ENCODE measurements at regions not wholly inside any gene's neighbourhood (a gene's known extent, or its start where the extent isn't known, plus 50 kb on each side); places are given as distances from the start of the nearest gene placed in this dataset.
A peak's percentile ranks its signal among the peaks of the same experiment; 100 is the strongest.
"Not testable (repeated sequence)": the region's sequence is repeated elsewhere in the genome, so short reads cannot be mapped to it uniquely, and the experiment has no call there.

- ATAC-seq (no peak), DNase-seq (ENCODE audit: missing footprints) (no peak)
- intact Hi-C loops (cut with DNase I), result no loop called here
Observed at GRCh38 chr3:5739299-5739935, 551.9 kb downstream of the EDEM1 start.

DNA sequence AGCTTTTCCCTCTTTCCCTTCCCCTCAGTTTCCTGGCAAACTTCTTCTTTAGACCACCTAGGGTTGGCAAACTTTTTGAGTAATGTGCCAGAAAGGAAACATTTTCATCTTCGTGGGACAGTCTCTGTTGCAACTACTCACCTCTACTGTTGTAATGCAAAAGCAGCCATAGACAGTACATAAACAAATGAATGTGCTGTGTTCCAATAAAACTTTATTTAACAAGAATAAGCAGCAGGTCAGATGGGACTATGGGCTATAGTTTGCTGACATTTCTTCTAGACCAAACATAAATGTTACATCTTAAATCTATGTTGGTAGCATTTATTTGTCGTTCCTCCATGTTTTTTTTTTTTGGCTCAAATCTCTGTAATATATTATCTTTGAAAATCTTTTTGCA lies 552.4 kb downstream of the EDEM1 start:
- ATAC-seq (no peak), DNase-seq (ENCODE audit: missing footprints) (no peak)
- intact Hi-C loops (cut with DNase I), result no loop called here

- no peak for DNase-seq (ENCODE audit: missing footprints)
- intact Hi-C loops (cut with DNase I), result no loop called here
- ATAC-seq, result no peak
Observed at GRCh38 chr3:5741017-5741416, 553.5 kb downstream of the EDEM1 start.

DNA sequence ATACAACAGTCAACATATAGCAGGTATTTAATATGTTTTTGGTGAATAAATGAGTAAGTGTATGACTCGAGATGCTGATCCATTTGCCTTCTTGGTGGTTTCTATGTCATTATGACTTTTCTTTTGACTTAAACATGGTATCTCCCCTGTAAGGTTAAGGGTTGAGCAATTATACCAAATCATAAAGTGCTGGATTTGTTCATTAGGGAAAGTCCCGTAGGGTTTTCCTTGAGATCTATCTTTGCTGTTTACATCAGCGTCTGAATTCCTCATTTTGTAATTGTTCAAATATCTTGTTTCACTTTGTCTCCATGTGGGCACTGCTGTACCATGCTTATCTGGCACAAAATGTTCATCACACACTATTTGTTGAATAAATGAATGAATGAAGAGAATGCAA lies 562.6 kb downstream of the EDEM1 start:
- DNase-seq (ENCODE audit: missing footprints) (no peak), ATAC-seq (no peak)
- intact Hi-C loops (cut with DNase I), result no loop called here

DNA sequence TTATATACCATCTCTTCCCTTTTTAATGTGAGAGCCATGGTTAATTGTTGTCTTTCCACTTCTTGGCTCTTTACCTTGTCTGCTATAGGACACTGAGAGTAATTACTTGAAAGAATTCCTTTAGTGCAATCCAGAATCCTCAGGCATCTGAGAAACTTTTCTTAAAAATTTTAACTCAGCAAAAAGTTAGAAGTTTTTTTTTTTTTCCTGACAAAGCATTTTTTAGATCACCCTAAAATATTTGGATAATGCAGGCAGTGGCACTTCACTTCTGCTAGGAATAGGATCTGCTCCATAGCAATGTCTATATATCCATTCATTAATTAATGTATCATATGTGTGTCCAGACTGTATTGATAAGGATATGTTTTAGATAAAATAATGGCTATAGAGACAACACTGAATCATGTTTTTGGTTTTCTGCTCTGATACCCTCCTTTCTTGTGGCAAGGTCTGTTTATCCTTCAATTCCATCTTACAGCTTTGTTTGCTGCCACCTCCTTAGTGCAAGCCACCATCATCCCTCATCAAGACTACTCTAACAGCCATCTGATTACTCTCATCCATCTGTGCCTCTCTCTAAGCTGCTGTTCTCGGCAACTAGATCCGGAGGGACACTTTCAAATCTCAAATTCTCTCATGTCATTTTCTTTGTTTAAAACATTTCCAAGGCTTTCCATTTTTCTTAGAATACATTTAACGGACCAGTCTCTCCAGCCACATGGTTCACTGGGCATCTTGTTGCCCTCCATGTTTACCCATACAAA lies 563.5 kb downstream of the EDEM1 start:
- intact Hi-C loops (cut with DNase I), result no loop called here
- DNase-seq (ENCODE audit: missing footprints), result no peak
- ATAC-seq, result no peak

DNA sequence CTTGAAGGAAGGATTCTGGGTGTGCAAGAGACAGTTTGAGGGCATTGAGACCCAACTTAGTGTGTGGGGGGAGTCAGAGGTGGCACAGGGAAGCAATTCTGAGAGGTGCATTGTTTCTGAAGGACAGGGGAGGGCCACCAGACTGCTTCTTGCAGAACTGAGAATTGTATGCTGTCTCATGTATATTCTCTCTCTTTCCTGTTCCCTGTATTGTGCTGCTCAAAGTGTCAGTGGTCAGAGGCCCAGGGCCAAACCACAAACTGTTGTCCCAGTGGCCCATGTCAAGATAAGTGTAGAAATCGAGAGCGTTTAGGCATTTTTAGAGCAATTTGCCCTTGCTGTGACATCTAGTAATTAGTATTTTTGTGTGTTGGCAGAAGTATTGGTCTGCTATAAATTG lies 567.1 kb downstream of the EDEM1 start:
- no peak for DNase-seq (ENCODE audit: missing footprints)
- ATAC-seq, result no peak
- intact Hi-C loops (cut with DNase I), result no loop called here

GRCh38 chr3:5756443-5756842 lies 568.9 kb downstream of the EDEM1 start:
- no peak for DNase-seq (ENCODE audit: missing footprints)
- intact Hi-C loops (cut with DNase I), result no loop called here
- no peak for ATAC-seq

DNA sequence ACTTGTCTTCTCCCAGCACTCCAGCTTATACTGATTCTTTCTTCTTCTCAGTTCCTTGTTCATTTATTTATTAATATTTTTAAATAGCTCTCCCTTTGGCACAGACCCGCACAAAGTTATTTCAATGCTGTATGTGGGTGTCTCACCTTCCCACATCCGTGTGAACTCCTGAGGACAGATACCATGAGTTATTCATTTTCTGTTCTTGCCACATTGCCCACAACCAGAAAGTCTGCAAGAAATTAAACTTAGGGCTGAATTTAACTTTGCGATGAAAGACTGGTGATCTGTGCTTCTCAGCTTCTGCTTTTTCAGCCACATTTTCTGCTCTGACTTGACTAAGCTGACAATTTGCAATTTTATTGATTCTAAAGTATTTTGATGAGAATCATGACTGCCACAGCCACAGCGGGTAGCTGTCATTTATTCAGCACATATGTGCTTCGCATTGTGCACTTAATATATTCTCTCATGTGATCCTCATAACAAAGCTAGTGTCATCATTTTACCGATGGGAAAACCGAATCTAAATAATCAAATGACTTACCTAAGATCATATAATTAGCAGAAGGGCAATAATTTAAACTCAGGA lies 569.8 kb downstream of the EDEM1 start:
- intact Hi-C loops (cut with DNase I), result no loop called here
- ATAC-seq, result no peak
- DNase-seq (ENCODE audit: missing footprints), result no peak

GRCh38 chr3:5758699-5759098 lies 571.2 kb downstream of the EDEM1 start:
- ATAC-seq, result no peak
- DNase-seq (ENCODE audit: missing footprints), result no peak
- intact Hi-C loops (cut with DNase I), result no loop called here

DNA sequence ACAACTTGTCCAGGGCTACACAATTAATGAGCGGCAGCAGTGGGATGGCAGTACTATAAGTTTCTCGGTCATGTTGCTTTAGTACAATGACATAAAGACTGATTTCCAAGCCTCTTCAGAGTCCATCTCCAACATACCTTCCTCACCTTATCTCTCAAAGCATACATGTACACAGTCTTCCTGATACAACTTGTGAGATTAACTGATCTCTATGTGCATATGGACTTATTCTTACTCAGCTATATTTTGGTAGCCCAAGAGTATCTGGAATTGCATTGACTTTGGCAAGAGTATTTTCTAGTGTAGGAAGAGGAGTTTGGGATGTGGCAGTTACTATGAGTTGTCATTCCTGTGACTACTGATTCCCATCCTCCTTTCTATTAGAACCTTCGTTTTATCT lies 575.0 kb downstream of the EDEM1 start:
- intact Hi-C loops (cut with DNase I), result no loop called here
- DNase-seq (ENCODE audit: missing footprints), result no peak
- no peak for ATAC-seq

GRCh38 chr3:5766848-5767247 lies 579.3 kb downstream of the EDEM1 start:
- ATAC-seq (no peak), DNase-seq (ENCODE audit: missing footprints) (no peak)
- intact Hi-C loops (cut with DNase I), result no loop called here

- DNase-seq (ENCODE audit: missing footprints) (no peak), ATAC-seq (no peak)
- intact Hi-C loops (cut with DNase I), result no loop called here
Observed at GRCh38 chr3:5767304-5767703, 579.8 kb downstream of the EDEM1 start.

- no peak for DNase-seq (ENCODE audit: missing footprints)
- intact Hi-C loops (cut with DNase I), result no loop called here
- no peak for ATAC-seq
Observed at GRCh38 chr3:5768281-5768945, 580.9 kb downstream of the EDEM1 start.

DNA sequence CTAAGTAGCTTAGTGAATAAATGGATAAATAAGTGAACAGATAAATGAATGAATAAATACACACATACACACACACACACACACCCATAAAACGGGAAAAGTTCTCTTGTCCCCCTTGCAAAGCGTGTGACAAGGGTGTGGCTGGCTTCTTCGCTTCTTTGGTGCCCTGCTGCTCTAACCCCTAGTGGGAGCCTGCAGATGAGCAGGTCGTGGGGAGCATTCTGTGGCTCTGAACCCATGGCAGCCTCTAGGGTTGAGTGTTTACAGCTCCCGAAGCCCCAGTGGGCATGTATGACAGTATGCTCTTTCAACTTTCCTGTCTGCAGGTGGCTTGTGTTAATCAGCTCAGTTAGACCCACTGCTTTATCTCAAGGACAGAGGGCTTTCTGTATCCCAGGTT lies 582.3 kb downstream of the EDEM1 start:
- ATAC-seq (no peak), DNase-seq (ENCODE audit: missing footprints) (no peak)
- intact Hi-C loops (cut with DNase I), result no loop called here

DNA sequence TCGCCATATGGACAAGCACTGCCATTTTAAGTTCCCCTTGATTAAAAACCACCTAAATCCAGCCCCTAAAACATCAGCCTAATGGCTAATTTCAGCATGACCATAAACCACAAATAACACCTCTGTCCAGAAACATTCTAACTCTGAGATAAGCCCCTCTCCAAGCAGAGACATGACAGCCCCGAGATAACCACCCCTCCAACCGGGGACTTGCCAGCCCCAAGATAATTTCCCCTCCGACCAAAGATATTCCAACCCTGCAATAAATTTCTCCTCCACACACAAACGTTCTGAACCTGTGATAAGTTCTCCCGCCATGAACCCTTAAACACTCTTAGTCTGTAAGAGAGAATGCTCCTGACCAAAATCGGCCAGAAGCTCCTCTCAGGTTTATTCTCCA lies 586.8 kb downstream of the EDEM1 start:
- intact Hi-C loops (cut with DNase I), result no loop called here
- DNase-seq (ENCODE audit: missing footprints) (no peak), ATAC-seq (no peak)

- intact Hi-C loops (cut with DNase I); ATAC-seq; DNase-seq (ENCODE audit: missing footprints): not testable (repeated sequence)
Observed at GRCh38 chr3:5775100-5775499, 587.6 kb downstream of the EDEM1 start.

DNA sequence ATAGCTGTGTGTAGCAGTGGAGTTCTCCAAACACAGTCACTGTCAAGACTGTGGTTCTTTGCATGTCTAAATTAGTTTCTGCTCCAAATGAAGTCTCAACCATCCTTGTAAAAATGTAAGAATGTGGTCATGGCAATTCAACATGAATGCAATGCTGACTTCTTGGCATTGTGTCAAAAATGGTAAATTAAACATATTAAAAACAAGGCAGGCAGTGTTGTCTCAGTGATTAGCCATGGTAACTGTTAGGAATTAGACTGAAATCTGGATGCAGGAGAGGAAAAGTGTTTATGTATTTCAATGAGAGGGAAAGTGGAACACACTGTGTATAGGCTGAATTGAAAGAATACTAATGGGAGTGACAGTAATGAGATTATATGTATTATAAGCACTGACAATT lies 597.2 kb downstream of the EDEM1 start:
- intact Hi-C loops (cut with DNase I), result no loop called here
- DNase-seq (ENCODE audit: missing footprints) (no peak), ATAC-seq (no peak)

DNA sequence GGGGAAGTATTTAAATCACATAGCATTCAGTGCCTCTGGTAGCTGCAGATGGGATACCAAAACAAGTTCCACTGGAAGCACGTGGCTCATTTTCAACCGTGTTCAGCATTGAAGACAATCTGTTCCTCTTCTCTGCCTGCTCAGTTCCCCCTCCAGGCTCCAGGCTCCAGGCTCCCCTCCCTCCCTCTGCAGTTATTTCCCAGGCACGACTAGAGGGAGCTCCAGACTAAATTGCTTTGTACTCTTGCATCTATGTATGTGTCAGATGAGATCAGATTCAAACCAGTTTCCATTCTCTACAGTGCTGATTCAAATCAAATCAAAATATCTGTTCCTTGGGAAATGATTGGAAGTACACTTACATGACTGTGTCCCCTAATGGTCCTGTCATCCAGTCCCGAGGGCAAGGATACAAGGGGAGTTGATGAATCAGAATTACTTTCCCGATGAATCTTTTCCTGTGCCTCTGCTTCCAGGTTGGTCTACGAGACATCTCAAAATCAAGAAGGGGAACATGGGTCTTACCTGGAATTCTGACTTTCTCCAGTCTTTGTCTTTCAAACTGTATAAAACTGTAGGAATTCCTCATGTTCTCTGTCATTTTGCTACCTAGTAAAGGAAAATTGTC lies 600.5 kb downstream of the EDEM1 start:
- DNase-seq (ENCODE audit: missing footprints) (peak; percentile 48), ATAC-seq (peak; percentile 71)

GRCh38 chr3:5788496-5788895 lies 601.0 kb downstream of the EDEM1 start:
- DNase-seq (ENCODE audit: missing footprints) (no peak), ATAC-seq (no peak)
- intact Hi-C loops (cut with DNase I), result no loop called here

More for the DNA sequence above, 600.5 kb downstream of the EDEM1 start:
- intact Hi-C loops (cut with DNase I), result no loop called here

All from Right ventricle myocardium inferior (tissue), 1 donor.